Iris pigment epithelial cell (primary cell): ENCODE measurements at regions not wholly inside any gene's neighbourhood (a gene's known extent, or its start where the extent isn't known, plus 50 kb on each side); places are given as distances from the start of the nearest gene placed in this dataset.
A peak's percentile ranks its signal among the peaks of the same experiment; 100 is the strongest.
"Not testable (repeated sequence)": the region's sequence is repeated elsewhere in the genome, so short reads cannot be mapped to it uniquely, and the experiment has no call there.

Experiments used
- DNase-seq: peaks from one replicate; pipeline ENCODE4 v3.0.0-alpha.2; 2011; ENCODE audit warnings: low read depth

GRCh38 chr21:38112219-38112789 lies 144.5 kb upstream of the KCNJ15 start:
- no peak for DNase-seq

- DNase-seq = no peak
These were observed 142.0 kb upstream of the KCNJ15 start for GRCh38 chr21:38114717-38115333.

- DNase-seq = no peak
These were observed 140.9 kb upstream of the KCNJ15 start for GRCh38 chr21:38115870-38116269.

GRCh38 chr21:38119793-38120192 lies 137.0 kb upstream of the KCNJ15 start:
- DNase-seq = no peak

GRCh38 chr21:38120679-38120983 lies 136.2 kb upstream of the KCNJ15 start:
- DNase-seq = not testable (repeated sequence)

GRCh38 chr21:38120984-38121855 lies 135.6 kb upstream of the KCNJ15 start:
- no peak for DNase-seq

- DNase-seq = no peak
These were observed 134.7 kb upstream of the KCNJ15 start for GRCh38 chr21:38121888-38122720.

GRCh38 chr21:38123626-38124025 lies 133.2 kb upstream of the KCNJ15 start:
- DNase-seq = no peak

GRCh38 chr21:38126666-38127303 lies 130.0 kb upstream of the KCNJ15 start:
- peak; percentile 49 for DNase-seq

- no peak for DNase-seq
These were observed 127.1 kb upstream of the KCNJ15 start for GRCh38 chr21:38129711-38130110.

GRCh38 chr21:38133240-38133639 lies 123.6 kb upstream of the KCNJ15 start:
- no peak for DNase-seq

- no peak for DNase-seq
These were observed 122.5 kb upstream of the KCNJ15 start for GRCh38 chr21:38134084-38134873.

- DNase-seq = peak; percentile 16
These were observed 120.6 kb upstream of the KCNJ15 start for GRCh38 chr21:38136201-38136600.

GRCh38 chr21:38139380-38140168 lies 117.2 kb upstream of the KCNJ15 start:
- DNase-seq = peak; percentile 90

GRCh38 chr21:38140207-38140903 lies 116.4 kb upstream of the KCNJ15 start:
- peak; percentile 77 for DNase-seq

GRCh38 chr21:38142224-38142623 lies 114.6 kb upstream of the KCNJ15 start:
- no peak for DNase-seq

- no peak for DNase-seq
These were observed 112.6 kb upstream of the KCNJ15 start for GRCh38 chr21:38144193-38144592.

- DNase-seq = no peak
These were observed 111.7 kb upstream of the KCNJ15 start for GRCh38 chr21:38145104-38145503.

GRCh38 chr21:38147391-38147790 lies 109.4 kb upstream of the KCNJ15 start:
- DNase-seq = no peak

GRCh38 chr21:38148046-38148445 lies 108.7 kb upstream of the KCNJ15 start:
- DNase-seq = no peak
